HuH-7.5 (cell line): ENCODE measurements at regions not wholly inside any gene's neighbourhood (a gene's known extent, or its start where the extent isn't known, plus 50 kb on each side); places are given as distances from the start of the nearest gene placed in this dataset.
"Not testable (repeated sequence)": the region's sequence is repeated elsewhere in the genome, so short reads cannot be mapped to it uniquely, and the experiment has no call there.

Experiments used
- DNase-seq: peaks from one replicate; pipeline ENCODE4 v3.0.0; 2011; ENCODE audit warnings: low spot score

DNA sequence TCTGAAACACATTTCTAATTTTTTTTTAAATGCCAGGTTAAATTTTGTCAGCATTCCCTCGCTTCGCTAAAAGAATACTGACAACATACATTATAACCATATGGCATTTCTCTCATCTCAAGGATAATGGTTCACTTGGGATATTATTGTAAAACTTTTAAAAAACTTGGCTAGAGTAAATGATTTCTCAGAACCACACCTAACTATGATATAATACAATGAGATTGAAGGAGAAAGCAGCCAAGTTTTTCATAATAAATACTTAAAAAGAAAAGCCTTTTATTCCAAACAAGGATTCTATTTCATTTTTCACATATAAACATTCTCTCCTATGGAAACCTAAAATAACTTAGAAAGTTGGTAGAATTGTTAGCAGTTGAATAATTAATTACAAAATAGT is 413.9 kb downstream of the HGF start:
- DNase-seq: no peak

DNA sequence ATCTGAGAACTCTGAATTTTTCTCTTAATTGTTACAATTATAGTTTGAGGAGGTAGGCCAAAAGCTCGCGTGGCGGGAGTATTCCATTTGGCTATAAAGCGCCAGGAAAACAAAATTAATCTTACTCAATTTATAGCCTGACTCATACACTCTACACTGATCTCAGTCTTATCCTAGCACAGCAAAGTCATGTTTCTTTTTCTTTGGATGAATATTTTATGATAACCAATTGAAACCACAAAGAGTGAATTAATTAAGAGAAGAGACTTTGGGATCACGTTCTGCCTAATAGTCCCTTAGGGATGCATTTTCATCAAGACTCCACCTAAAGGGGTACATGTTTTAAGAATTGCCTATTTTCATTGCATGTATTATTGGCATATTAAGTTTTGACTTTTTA is 420.8 kb downstream of the HGF start:
- no peak for DNase-seq

DNA sequence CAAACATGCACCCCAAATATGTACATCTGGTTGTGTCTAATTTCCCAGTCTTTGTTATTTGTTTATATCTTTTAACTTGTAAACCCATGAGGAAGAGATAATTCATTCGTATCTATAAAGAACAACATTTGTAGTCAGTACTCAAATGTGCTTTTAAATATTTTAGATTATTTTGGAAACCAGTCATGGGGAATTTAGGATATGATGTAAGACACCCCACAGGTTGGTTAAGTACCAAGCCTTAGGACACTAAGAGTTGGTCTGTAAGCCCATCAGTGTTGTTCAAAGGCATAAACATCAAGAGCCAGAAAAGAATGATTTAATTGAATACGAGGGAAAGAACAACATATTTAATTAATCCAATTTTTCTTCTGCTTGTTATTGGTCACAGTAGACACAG is 421.1 kb upstream of the SEMA3C start:
- DNase-seq: no peak

DNA sequence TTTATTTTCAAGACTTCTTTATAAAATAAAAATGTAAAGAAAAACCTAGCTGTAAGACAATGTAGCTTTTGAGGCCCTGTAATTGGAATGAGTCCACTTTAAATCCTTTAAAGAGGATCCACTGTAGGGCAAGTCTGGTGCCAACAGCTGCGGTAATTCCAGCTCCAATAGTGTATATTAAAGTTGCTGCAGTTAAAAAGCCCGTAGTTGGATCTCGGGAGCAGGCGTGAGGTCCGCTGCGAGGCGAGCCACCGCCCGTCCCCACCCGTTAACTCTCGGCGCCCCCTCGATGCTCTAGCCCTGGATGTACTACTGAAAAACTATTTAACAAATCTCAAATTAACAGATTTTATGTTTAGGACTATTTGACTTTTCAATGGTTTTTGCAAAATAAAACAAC is 414.7 kb upstream of the SEMA3C start:
- DNase-seq: no peak

GRCh38 chr7:81333004-81333403 is 414.2 kb upstream of the SEMA3C start:
- no peak for DNase-seq

DNA sequence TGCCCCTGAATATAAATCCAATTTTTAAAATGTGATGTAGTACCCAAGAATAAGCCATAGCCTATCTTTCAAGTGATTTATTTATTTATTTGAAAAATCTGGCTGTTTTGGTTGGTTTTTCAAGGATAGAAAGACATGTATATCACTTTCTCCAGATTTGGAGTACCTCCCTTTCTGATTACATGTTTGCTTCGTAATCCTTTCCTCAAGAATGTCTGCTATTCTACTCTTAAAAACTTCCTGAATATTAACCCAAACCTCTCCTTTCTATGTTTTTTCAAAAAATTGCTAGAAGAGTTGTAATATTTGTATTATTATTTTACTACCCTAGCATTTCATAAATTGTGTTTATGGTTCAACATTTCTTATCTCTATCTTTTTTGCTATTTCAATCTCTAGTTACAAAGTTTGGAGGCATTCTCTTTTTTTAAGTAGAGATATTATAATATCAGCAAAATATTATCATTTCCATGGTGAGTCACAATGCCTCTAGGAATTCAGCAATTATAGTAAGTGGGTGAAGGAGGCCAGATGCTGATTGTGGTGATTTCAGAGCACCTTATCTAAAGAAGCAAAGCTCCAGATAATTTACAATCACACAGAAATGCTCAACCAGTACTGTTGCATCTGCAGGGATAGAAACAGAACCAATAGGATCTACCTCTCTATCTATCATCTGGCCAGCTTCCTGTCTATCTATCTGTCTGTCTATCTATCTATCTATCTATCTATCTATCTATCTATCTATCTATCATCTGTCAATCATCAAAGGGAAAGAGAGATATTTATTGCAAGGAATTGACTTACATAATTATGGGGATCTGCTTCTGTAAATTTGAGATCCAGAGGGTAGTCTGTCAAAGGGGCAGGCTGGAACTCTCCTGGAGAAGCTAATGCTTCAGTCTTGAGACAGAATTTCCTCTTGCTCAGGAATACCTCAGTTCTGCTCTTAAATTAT is 412.5 kb upstream of the SEMA3C start:
- DNase-seq: no peak

DNA sequence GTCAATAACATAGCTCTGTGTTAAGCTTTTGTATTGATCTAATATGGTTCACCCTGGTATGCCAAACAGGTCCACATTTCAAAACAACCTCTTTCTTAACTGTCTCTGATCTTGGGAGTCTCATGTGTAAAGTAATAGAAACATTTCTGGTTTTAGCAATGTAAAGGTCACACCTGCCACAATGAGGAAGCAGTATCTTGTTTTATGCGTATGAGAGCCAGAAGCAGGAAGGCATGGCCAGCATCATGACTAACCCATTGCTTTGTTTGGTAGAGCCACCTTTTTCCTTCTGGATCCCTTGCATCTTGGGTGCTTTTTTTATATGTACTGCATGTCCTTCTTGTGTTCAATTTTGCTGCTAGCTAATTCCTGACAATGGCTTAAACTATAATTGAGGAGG is 411.3 kb upstream of the SEMA3C start:
- DNase-seq: no peak

- DNase-seq: no peak
Measured at GRCh38 chr7:81327468-81328266, 408.8 kb upstream of the SEMA3C start.

GRCh38 chr7:81321949-81322348 is 403.1 kb upstream of the SEMA3C start:
- DNase-seq: no peak

GRCh38 chr7:81317741-81318140 is 398.9 kb upstream of the SEMA3C start:
- DNase-seq: no peak

DNA sequence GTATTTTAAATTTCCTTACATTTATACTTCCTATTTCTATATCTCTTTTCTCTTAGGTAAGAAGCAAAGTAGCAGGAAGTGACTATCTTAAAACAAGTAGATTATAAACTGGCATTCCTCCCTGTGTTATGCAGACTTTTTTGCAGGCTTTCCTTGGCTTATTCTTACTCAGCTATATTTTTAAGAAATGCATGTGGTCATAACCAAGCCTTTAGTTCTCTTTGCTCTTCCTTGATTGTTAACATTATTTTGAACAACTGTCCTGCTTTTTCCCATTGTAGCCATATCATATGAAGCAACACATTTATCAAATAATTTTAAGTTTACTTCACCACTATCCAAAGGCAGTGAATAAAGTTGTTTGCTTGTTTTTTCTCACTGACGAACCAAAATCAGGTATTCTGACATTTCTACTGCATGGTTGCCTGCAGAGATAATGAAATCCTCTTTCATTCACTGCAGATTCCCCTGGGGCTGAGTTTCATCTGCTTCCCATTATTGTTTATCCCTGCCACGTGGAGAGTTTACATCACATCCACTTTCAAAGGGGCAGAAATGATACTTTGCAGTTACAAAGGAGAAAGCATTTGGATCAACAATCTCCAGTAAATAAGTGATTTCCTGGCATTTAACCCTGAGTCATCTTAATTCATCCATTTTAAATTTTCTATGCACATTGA is 389.9 kb upstream of the SEMA3C start:
- no peak for DNase-seq

DNA sequence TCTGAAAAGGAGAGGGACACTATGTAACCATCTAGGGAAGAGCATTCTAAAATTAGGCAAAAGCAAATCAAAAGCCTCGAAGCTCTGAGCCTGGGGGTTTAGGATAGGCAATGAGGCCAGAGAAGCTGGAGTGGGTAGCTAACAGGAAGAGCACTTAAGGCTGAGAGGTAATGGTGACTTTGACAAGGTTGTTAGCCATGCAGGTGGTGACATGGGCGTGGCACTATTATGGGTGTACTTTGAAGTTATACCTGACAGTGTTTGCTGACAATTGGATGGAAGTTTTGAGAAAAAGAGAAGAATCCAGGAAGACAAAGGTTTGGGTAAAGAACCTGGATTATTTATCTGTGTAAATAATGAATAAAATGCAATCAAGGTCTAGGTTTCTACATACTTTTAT is 383.0 kb upstream of the SEMA3C start:
- no peak for DNase-seq

DNA sequence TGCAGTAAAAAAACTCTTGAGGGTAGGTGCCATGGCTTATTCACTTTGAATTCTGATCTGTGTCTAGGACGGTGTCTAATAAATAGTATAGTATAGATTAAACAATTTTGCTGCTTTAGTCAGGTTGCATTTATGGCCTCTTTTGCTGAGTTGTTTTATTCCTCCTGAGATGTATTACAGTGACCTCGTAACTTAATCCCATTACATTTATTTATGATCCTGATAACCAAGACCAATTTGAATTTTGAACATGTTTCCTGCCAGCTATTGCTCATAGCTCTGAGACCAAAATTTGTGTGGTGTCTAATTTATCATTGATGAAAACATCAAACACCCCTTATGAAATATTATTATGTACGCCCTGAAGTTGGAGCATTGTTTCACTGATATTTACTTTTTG is 381.9 kb upstream of the SEMA3C start:
- DNase-seq: no peak

DNA sequence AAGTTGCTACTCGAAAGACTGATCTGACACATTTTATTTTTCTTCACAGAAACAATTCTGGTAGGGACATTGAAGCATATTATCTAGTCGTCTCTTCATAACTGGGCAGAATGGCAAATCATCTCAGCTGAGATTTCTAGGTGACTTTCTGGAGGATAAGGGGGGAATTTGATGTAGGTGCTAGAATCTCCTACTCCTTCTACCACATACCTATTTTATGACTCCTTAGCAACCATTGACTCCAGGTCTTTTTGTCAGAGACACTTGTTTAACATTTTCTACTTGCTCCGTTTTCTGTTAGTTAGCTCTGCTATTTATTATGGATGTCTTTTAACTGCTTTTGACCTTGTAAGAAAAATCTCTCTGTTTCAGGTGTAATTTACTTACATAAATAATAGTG is 380.9 kb upstream of the SEMA3C start:
- no peak for DNase-seq

DNA sequence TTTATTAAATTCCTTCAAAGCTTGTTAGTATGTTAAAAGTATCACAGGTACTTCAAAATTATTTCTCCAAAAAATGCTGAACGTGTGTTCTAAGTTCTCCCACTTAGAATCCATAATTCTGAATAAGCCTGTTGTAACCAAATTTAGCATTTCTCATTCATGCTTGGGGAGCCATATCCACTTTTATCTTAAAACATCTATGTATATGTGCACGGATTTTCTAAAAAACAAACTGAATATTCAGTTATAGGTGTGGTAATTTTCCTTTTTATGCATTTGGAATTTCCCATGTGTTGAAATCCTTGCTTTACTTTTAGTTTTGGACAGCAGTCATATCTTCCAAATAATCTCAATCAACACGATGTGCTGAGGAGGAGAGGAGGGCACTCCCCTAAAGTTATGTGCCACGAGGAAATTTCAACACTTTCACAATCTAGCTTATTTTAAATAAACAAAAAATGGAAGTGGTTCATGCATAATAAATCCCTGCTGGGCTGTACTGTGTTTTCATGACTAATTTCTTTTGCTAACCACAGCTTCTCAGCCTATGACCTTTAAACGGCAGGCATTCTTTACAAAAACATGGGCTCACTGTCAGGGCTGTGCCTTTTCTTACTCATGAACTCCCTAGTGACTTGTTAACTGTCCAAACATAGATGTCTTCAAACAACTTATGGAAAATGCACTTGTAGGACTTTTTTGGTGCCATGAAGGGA is 380.3 kb upstream of the SEMA3C start:
- no peak for DNase-seq

GRCh38 chr7:81297317-81297716 is 378.5 kb upstream of the SEMA3C start:
- DNase-seq: no peak

- DNase-seq: no peak
Measured at GRCh38 chr7:81296726-81297125, 377.9 kb upstream of the SEMA3C start.

DNA sequence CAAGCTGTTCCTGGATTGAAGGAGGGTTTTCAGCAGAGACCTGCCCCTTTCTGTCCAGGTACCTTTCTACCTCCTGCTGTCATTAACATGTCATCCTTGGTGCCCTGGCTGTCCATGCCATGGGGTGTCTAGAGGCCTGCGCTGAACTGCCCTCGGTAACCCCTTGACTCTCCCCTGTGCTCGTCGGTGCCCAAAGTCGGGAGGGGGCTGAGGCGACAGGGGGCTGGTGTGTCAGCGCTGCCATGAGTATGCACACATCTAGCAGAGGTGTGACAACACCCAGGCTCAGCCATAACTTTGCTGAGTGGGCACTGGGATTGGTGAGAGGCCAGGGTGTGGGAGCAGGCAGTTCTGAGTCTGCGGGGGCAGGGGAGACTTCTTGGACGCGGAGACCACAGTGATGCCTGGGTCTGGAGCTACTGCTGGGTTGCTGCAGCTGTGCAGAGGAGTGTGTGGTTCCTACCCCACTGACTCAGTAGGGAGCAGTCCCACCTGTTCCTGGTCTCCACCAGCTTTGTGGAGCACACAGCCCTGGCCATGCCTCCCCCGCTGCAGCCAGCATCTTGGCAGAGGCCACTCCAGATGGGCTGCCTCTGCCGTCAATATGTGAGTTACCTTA is 376.2 kb upstream of the SEMA3C start:
- DNase-seq: no peak

GRCh38 chr7:81293806-81294205 is 375.0 kb upstream of the SEMA3C start:
- DNase-seq: no peak

- DNase-seq: not testable (repeated sequence)
Measured at GRCh38 chr7:81286754-81287153, 367.9 kb upstream of the SEMA3C start.

GRCh38 chr7:81285142-81285871 is 366.5 kb upstream of the SEMA3C start:
- DNase-seq: no peak
